GM23338 (cell line): ENCODE measurements at regions not wholly inside any gene's neighbourhood (a gene's known extent, or its start where the extent isn't known, plus 50 kb on each side); places are given as distances from the start of the nearest gene placed in this dataset.
A peak's percentile ranks its signal among the peaks of the same experiment; 100 is the strongest.

Experiments
- ATAC-seq: fragments of 200-7000 bp; cut with Tn5 transposase; 3 replicates; pipeline ENCODE4 v1.9.1; 2020
- DNase-seq: peaks from one replicate; pipeline ENCODE4 v3.0.0-alpha.2; 2015; ENCODE audit warnings: low spot score
- H2AFZ ChIP-seq: fragments of 200-600 bp; sonication (generic); 2 replicates; pipeline ENCODE4 v1.8.0; 2016; ENCODE audit warnings: antibody characterized with exemption, mild to moderate bottlenecking, moderate library complexity
- H3F3A ChIP-seq: fragments of 200-600 bp; sonication (generic); replicated peaks from 2 replicates; pipeline ENCODE4 v1.8.0; 2017; ENCODE audit warnings: antibody characterized with exemption, mixed run types, low read depth
- H3K27ac ChIP-seq: fragments of 200-600 bp; sonication (generic); 2 replicates; pipeline ENCODE4 v1.6.1; 2016; ENCODE audit warnings: low read depth
- H3K27me3 ChIP-seq: fragments of 200-600 bp; sonication (generic); 2 replicates; pipeline ENCODE4 v1.8.0; 2016; ENCODE audit warnings: mild to moderate bottlenecking, mixed run types, moderate library complexity; ENCODE audit not compliant: insufficient read depth
- H3K36me3 ChIP-seq: fragments of 200-600 bp; sonication (generic); 2 replicates; pipeline ENCODE4 v1.8.0; 2016; ENCODE audit warnings: mild to moderate bottlenecking; ENCODE audit not compliant: insufficient read depth
- H3K4me1 ChIP-seq: fragments of 200-600 bp; sonication (generic); 2 replicates; pipeline ENCODE4 v1.8.0; 2016; ENCODE audit warnings: mild to moderate bottlenecking, moderate library complexity; ENCODE audit not compliant: insufficient read depth
- H3K4me2 ChIP-seq: fragments of 200-600 bp; sonication (generic); 2 replicates; pipeline ENCODE4 v1.7.1; 2017; ENCODE audit warnings: mixed run types
- H3K4me3 ChIP-seq: fragments of 200-600 bp; sonication (generic); 2 replicates; pipeline ENCODE4 v1.6.1; 2016; ENCODE audit warnings: mixed run types
- H3K79me2 ChIP-seq: fragments of 200-600 bp; sonication (generic); replicated peaks from 2 replicates; pipeline ENCODE4 v1.8.0; 2017; ENCODE audit warnings: mild to moderate bottlenecking; ENCODE audit not compliant: insufficient read depth
- H3K9me2 ChIP-seq: fragments of 200-600 bp; sonication (generic); 2 replicates; pipeline ENCODE4 v1.8.0; 2017; ENCODE audit not compliant: insufficient read depth
- H4K20me1 ChIP-seq: fragments of 200-600 bp; sonication (generic); replicated peaks from 2 replicates; pipeline ENCODE4 v1.8.0; 2017; ENCODE audit warnings: mild to moderate bottlenecking; ENCODE audit not compliant: insufficient read depth
- H3K27ac Mint-ChIP-seq: 2 replicates; pipeline ENCODE4 v1.8.0; 2020; ENCODE audit warnings: inconsistent platforms, mild to moderate bottlenecking, moderate library complexity, mixed read lengths
- H3K27me3 Mint-ChIP-seq: 3 replicates; pipeline ENCODE4 v1.8.0; 2022; ENCODE audit warnings: low read depth, mild to moderate bottlenecking, moderate library complexity, mixed read lengths, inconsistent platforms; ENCODE audit not compliant: insufficient read depth, poor library complexity
- H3K36me3 Mint-ChIP-seq: 3 replicates; pipeline ENCODE4 v1.8.0; 2021; ENCODE audit warnings: low read depth, mild to moderate bottlenecking, inconsistent platforms, moderate library complexity, mixed read lengths
- H3K4me1 Mint-ChIP-seq: 3 replicates; pipeline ENCODE4 v1.8.0; 2020; ENCODE audit warnings: mild to moderate bottlenecking, inconsistent platforms, mixed read lengths
- H3K4me3 Mint-ChIP-seq: 3 replicates; pipeline ENCODE4 v1.8.0; 2021; ENCODE audit warnings: moderate library complexity, mild to moderate bottlenecking, inconsistent platforms, mixed read lengths
- H3K9me3 Mint-ChIP-seq: 3 replicates; pipeline ENCODE4 v1.8.0; 2020; ENCODE audit warnings: moderate library complexity, mild to moderate bottlenecking, inconsistent platforms, mixed read lengths
- CREB1 ChIP-seq: fragments of 250-450 bp; sonication (Bioruptor Pico); IDR thresholded peaks from 2 replicates; pipeline ENCODE4 v1.5.0; 2020; ENCODE audit warnings: low read depth, mild to moderate bottlenecking, moderate library complexity
- CTCF ChIP-seq, 2 experiments: fragments of 200-600 bp in 1 of 2; sonication (generic) in 1 of 2; conservative IDR thresholded peaks; 2 replicates each; pipeline versions ENCODE4 v1.5.1 to v1.6.1; 2016 to 2017; ENCODE audit warnings: antibody characterized with exemption in 2 of 2, low read depth in 2 of 2, mild to moderate bottlenecking in 2 of 2, moderate library complexity in 1 of 2
- ETS1 ChIP-seq: IDR thresholded peaks from 2 replicates; pipeline ENCODE4 v1.6.1; 2016; ENCODE audit warnings: antibody characterized with exemption
- EZH2 ChIP-seq: fragments of 200-600 bp; sonication (generic); IDR thresholded peaks from one replicate; pipeline ENCODE4 v1.8.0; 2017; ENCODE audit warnings: antibody characterized with exemption, mild to moderate bottlenecking, low read depth; ENCODE audit not compliant: unreplicated experiment
- EZH2phosphoT487 ChIP-seq: fragments of 200-600 bp; sonication (generic); IDR thresholded peaks from one replicate; pipeline ENCODE4 v1.8.1; 2018; ENCODE audit warnings: antibody characterized with exemption; ENCODE audit not compliant: unreplicated experiment
- JUNB ChIP-seq: IDR thresholded peaks from one replicate; pipeline ENCODE4 v1.6.1; 2016; ENCODE audit warnings: antibody characterized with exemption; ENCODE audit not compliant: unreplicated experiment
- NANOG ChIP-seq: IDR thresholded peaks from 2 replicates; pipeline ENCODE4 v1.6.1; 2016; ENCODE audit warnings: antibody characterized with exemption, borderline replicate concordance
- POLR2AphosphoS5 ChIP-seq: IDR thresholded peaks from 2 replicates; pipeline ENCODE4 v1.6.1; 2016; ENCODE audit warnings: antibody characterized with exemption, low read depth
- REST ChIP-seq: IDR thresholded peaks from one replicate; pipeline ENCODE4 v1.6.1; 2018; ENCODE audit warnings: antibody characterized with exemption; ENCODE audit not compliant: unreplicated experiment
- STAT1 ChIP-seq: IDR thresholded peaks from one replicate; pipeline ENCODE4 v1.6.1; 2016; ENCODE audit warnings: antibody characterized with exemption; ENCODE audit not compliant: unreplicated experiment
- ZNF114 ChIP-seq: fragments of 250-450 bp; sonication (Bioruptor Pico); IDR thresholded peaks from 2 replicates; pipeline ENCODE4 v1.5.0; 2020; ENCODE audit warnings: mild to moderate bottlenecking, moderate library complexity
- ZNF331 ChIP-seq: fragments of 250-450 bp; sonication (Bioruptor Pico); IDR thresholded peaks from 2 replicates; pipeline ENCODE4 v1.5.0; 2020; ENCODE audit warnings: low read depth, mild to moderate bottlenecking, moderate library complexity
- ZNF462 ChIP-seq: fragments of 250-450 bp; sonication (Bioruptor Pico); IDR thresholded peaks from 2 replicates; pipeline ENCODE4 v1.5.0; 2020; ENCODE audit warnings: mild to moderate bottlenecking, moderate library complexity

GRCh38 chr9:134992755-134993124 lies 75.0 kb upstream of the FCN1 start:
- Mint-ChIP-seq H3K27me3 (peaks cover 18% of the 10 kb centered on the region), H3K4me1 (peaks cover 7% of the 10 kb centered on the region), H3K27ac (no peak overlapping the region), H3K36me3 (peaks cover 12% of the 10 kb centered on the region), H3K9me3 (peaks cover 30% of the 10 kb centered on the region), H3K4me3 (no peak overlapping the region)
- Histone ChIP-seq H2AFZ (peak overlapping the region; percentile 7; the same call in 1 of the 2 replicates), H3K9me2 (0 out of 2 replicates have a peak, but pooled peaks cover 3% of the 10 kb centered on the region), H3K4me2 (no peak overlapping the region), H4K20me1 (no peaks in the 10 kb centered on the region), H3F3A (no peaks in the 10 kb centered on the region), H3K27ac (no peak overlapping the region), H3K79me2 (no peaks in the 10 kb centered on the region), H3K27me3 (no peaks in the 10 kb centered on the region), H3K36me3 (no peaks in the 10 kb centered on the region), H3K4me1 (no peaks in the 10 kb centered on the region), H3K4me3 (no peak overlapping the region)
- DNase-seq (no peak), ATAC-seq (no peak)
- TF ChIP-seq REST: no peak
- no peak for TF ChIP-seq POLR2AphosphoS5
- no peak for TF ChIP-seq STAT1
- no peak for TF ChIP-seq EZH2
- no peak for TF ChIP-seq ETS1
- TF ChIP-seq CTCF (conservative IDR thresholded peaks at IDR 0.05; ENCODE audit: low read depth in 2 of 2): no peak
- TF ChIP-seq ZNF331 (CRISPR knock-in tag): no peak
- no peak for TF ChIP-seq CREB1 (CRISPR knock-in tag)
- TF ChIP-seq ZNF114: no peak
- TF ChIP-seq EZH2phosphoT487: no peak
- no peak for TF ChIP-seq ZNF462 (CRISPR knock-in tag)
- TF ChIP-seq JUNB: no peak
- TF ChIP-seq NANOG: no peak
